NCI-H1930 (cell line): ENCODE measurements at regions not wholly inside any gene's neighbourhood (a gene's known extent, or its start where the extent isn't known, plus 50 kb on each side); places are given as distances from the start of the nearest gene placed in this dataset.
A peak's percentile ranks its signal among the peaks of the same experiment; 100 is the strongest.

Source experiments
- DNase-seq, 2 experiments: peaks; one replicate each; lab custom pipeline; 2025; lab: John Stamatoyannopoulos, UW

GRCh38 chr3:157626817-157627216, 123.6 kb upstream of the VEPH1 start:
- DNase-seq = no peak

GRCh38 chr3:157624801-157625200, 121.6 kb upstream of the VEPH1 start:
- DNase-seq = no peak

GRCh38 chr3:157618886-157619285, 115.7 kb upstream of the VEPH1 start:
- DNase-seq = no peak

GRCh38 chr3:157618075-157618760, 115.0 kb upstream of the VEPH1 start:
- peak; percentile 5 to 38 for DNase-seq

GRCh38 chr3:157614896-157615295, 111.7 kb upstream of the VEPH1 start:
- no peak for DNase-seq

GRCh38 chr3:157611536-157612076, 108.4 kb upstream of the VEPH1 start:
- no peak for DNase-seq

GRCh38 chr3:157610876-157611535, 107.8 kb upstream of the VEPH1 start:
- no peak for DNase-seq

GRCh38 chr3:157607826-157608405, 104.7 kb upstream of the VEPH1 start:
- DNase-seq = no peak

- DNase-seq = no peak
Measured at GRCh38 chr3:157606852-157607197, 103.6 kb upstream of the VEPH1 start.

- peak; percentile 19 to 22 for DNase-seq
Measured at GRCh38 chr3:157606011-157606851, 103.0 kb upstream of the VEPH1 start.

- DNase-seq = no peak
Measured at GRCh38 chr3:157605356-157605755, 102.1 kb upstream of the VEPH1 start.

GRCh38 chr3:157602424-157602823, 99.2 kb upstream of the VEPH1 start:
- no peak for DNase-seq

GRCh38 chr3:157595259-157595658, 92.0 kb upstream of the VEPH1 start:
- no peak for DNase-seq

- no peak for DNase-seq
Measured at GRCh38 chr3:157594413-157594812, 91.2 kb upstream of the VEPH1 start.

GRCh38 chr3:157592769-157593168, 89.6 kb upstream of the VEPH1 start:
- no peak for DNase-seq

- no peak for DNase-seq
Measured at GRCh38 chr3:157590273-157590672, 87.1 kb upstream of the VEPH1 start.

- DNase-seq = no peak
Measured at GRCh38 chr3:157589211-157589610, 86.0 kb upstream of the VEPH1 start.

GRCh38 chr3:157588386-157589060, 85.3 kb upstream of the VEPH1 start:
- DNase-seq = no peak

GRCh38 chr3:157586293-157586692, 83.1 kb upstream of the VEPH1 start:
- DNase-seq = no peak

- no peak for DNase-seq
Measured at GRCh38 chr3:157585386-157585785, 82.2 kb upstream of the VEPH1 start.

GRCh38 chr3:157582637-157582973, 79.4 kb upstream of the VEPH1 start:
- DNase-seq = no peak
